ENCODE measurements at regions not wholly inside any gene's neighbourhood (a gene's known extent, or its start where the extent isn't known, plus 50 kb on each side); places are given as distances from the start of the nearest gene placed in this dataset.

GRCh38 chr2:241945311-241945710 is 75.8 kb downstream of the RTP5 start:
- TF ChIP-seq POLR2A (IDR thresholded peaks at IDR 0.05; ENCODE audit: borderline replicate concordance, extremely low read depth, insufficient read depth, insufficient read length) (no peak), SIN3A (IDR thresholded peaks at IDR 0.05; ENCODE audit: low read depth) (no peak), CTCF (IDR thresholded peaks at IDR 0.05 in 2 of 3, conservative IDR thresholded peaks at IDR 0.05 in 1 of 3; ENCODE audit: borderline replicate concordance in 1 of 3, insufficient read depth in 1 of 3, low read depth in 2 of 3, low read length in 2 of 3) (no peak), POLR2AphosphoS5 (IDR thresholded peaks at IDR 0.05; ENCODE audit: low read depth, low read length) (no peak), REST (IDR thresholded peaks at IDR 0.05; ENCODE audit: low read depth) (no peak), MAX (IDR thresholded peaks at IDR 0.05) (no peak), EZH2 (IDR thresholded peaks at IDR 0.05) (no peak), CEBPB (IDR thresholded peaks at IDR 0.05; ENCODE audit: low read depth) (no peak), JUND (IDR thresholded peaks at IDR 0.05) (no peak), EZH2phosphoT487 (IDR thresholded peaks at IDR 0.05; ENCODE audit: borderline replicate concordance) (no peak)
